HG03571 (cell line): ENCODE measurements at regions not wholly inside any gene's neighbourhood (a gene's known extent, or its start where the extent isn't known, plus 50 kb on each side); places are given as distances from the start of the nearest gene placed in this dataset.

Experiments used
- ATAC-seq: cut with Tn5 transposase; IDR thresholded peaks from one replicate; pipeline ENCODE4 v1.9.1; 2021; ENCODE audit not compliant: unreplicated experiment

GRCh38 chr6:54787825-54788224 is 58.7 kb upstream of the FAM83B start:
- ATAC-seq: no peak
